Kidney tubule cell (primary cell): ENCODE measurements at regions not wholly inside any gene's neighbourhood (a gene's known extent, or its start where the extent isn't known, plus 50 kb on each side); places are given as distances from the start of the nearest gene placed in this dataset.
A peak's percentile ranks its signal among the peaks of the same experiment; 100 is the strongest.
"Not testable (repeated sequence)": the region's sequence is repeated elsewhere in the genome, so short reads cannot be mapped to it uniquely, and the experiment has no call there.

Experiments used
- DNase-seq: peaks from one replicate; pipeline ENCODE4 v3.0.0-alpha.2; 2018; ENCODE audit warnings: low spot score

DNA sequence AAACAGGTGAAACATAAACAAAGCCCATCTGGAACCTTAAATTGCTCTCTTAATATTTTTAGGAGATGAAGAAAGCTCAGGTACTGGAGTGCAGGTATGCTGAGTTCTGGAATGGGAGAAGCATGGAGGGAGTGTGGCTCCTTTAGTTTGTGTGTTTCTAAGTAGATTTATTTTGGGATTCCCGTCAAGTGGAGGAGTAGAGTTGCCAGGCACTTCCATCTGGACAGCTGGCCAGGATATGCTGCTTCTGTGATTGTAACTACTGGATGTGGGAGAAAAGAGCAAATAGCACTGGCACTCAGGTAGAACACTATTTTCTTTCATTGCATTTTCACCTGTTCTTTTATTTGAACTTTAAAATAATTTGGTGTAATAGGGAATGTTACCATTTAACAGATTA, 182.3 kb upstream of the MAST4 start:
- DNase-seq = no peak

DNA sequence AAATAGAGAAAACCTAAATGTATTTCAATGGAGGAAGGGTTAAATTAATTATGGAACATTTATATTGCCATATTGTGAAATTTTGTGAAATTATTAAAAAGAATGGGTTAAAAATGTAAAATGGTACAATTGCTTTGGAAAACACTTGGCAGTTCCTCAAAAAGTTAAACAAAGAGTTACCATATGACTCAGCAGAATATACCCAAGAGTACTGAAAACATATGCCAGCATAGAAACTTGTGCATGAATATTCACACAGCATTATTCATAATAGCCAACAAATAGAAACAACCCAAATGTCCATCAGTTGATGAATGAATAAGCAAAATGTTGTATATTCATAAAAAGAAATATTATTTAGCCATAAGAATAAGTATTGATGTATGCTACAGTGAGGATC, 181.0 kb upstream of the MAST4 start:
- no peak for DNase-seq

GRCh38 chr5:66416698-66417097, 179.5 kb upstream of the MAST4 start:
- DNase-seq = no peak

GRCh38 chr5:66417781-66418180, 178.4 kb upstream of the MAST4 start:
- no peak for DNase-seq

DNA sequence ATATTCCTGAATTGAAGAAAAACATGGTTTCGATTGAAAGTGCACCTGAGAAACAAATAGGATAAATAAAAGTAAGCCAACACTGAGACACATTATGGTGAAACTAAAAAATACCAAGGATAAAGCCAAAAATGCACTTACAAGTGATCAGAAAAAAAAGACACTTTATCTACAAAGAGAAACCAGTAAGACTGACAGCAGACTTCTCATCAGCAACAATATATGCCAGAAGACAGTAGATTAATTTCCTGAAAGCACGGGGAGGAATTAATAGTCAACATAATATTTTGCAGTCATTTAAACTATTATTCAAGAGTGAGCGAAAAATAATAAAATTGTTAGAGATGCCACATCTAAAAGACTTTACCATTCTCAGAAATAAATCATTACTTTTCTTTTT, 172.7 kb upstream of the MAST4 start:
- DNase-seq = no peak

GRCh38 chr5:66425842-66426241, 170.4 kb upstream of the MAST4 start:
- no peak for DNase-seq

DNA sequence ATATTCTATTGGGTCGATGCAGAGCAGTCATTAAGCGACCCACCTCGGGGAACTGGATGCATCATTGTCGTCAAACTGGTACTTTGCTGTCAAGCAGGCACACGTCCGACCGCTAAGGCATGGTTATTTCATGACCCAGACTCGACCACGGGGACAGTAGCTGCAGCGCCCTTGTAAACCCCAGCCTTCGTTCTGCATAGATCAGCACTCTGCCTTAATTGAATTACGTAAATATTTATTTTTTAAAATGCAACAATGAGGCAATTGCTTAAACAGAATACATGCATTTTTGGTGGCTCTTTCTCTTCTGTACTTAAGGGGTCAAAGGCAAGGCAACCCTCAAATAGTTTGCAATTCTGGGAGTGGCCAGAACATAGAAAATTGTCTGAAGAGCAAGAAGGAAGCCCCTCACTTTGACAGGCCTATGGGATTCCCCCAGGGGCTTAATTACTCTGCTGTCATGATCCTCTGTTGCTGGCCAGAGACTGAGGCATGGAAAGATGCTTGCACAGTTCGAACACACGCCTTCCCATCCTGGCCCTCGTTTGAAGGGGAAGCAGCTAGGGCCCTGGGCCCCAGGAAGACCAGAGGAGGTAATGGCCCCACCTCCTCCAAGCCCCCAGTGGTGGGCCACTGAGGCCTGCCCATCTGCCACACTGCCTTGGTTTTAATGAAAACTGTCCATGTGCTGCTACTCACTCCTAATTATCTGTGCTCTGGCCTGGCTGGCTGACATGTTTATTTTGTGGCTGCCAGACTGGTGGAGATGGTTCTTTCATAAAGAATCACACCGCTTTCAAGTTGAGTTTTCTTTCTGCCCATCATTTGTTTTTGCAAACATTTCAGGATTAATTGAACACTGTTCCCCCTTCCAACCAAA, 169.7 kb upstream of the MAST4 start:
- no peak for DNase-seq

- DNase-seq = no peak
Observed at GRCh38 chr5:66427139-66427442, 169.1 kb upstream of the MAST4 start.

GRCh38 chr5:66436721-66437120, 159.5 kb upstream of the MAST4 start:
- peak; percentile 30 for DNase-seq

DNA sequence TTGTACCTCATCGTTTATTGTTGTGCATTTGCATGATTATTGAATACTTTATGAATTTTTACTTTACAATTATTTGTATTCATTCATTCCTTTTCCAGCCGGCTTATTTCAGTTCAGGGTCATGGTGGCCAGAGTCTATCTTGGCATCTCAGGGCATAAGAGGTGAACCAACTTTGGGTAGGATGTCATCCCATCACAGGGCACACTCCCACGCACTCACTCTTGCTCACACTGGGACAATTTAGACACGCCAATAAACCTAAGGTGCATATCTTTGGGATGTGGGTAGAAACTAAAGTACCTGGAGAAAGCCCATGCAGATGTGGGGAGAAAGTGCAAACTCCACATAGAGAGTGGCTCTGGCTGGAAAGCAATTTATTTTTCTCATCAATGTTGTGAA, 158.1 kb upstream of the MAST4 start:
- DNase-seq = no peak

DNA sequence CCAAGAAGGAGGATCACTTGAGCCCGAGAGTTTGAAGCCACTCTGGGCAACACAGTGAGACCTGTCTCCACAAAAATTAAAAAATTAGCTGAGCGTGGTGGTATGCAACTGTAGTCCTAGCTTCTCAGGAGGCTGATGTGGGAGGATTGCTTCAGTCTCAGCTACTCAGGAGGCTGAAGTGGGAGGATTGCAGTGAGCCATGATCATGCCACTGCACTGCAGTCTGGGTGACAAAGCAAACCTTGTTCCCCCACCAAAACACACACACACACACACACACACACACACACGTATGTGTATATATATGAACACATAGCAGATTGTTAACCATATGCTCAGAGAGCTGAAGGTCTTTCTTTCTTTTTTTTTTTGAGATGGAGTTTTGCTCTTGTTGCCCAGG, 157.5 kb upstream of the MAST4 start:
- DNase-seq = no peak

GRCh38 chr5:66440202-66440680, 156.0 kb upstream of the MAST4 start:
- peak; percentile 98 for DNase-seq

- DNase-seq = no peak
Observed at GRCh38 chr5:66441351-66441750, 154.8 kb upstream of the MAST4 start.

- no peak for DNase-seq
Observed at GRCh38 chr5:66442951-66443445, 153.2 kb upstream of the MAST4 start.

GRCh38 chr5:66443462-66444130, 152.6 kb upstream of the MAST4 start:
- no peak for DNase-seq

DNA sequence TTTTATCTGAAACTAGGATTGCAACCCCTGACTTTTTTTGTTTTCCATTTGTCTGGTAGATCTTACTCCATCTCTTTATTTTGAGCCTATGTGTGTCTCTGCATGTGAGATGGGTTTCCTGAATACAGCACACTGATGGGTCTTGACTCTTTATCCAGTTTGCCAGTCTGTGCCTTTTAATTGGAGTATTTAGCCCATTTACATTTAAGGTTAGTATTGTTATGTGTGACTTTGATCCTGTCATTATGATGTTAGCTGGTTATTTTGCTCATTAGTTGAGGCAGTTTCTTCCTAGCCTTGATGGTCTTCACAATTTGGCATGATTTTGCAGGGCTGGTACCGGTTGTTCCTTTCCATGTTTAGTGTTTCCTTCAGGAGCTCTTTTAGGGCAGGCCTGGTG, 148.1 kb upstream of the MAST4 start:
- not testable (repeated sequence) for DNase-seq

- no peak for DNase-seq
Observed at GRCh38 chr5:66450237-66450636, 146.0 kb upstream of the MAST4 start.

DNA sequence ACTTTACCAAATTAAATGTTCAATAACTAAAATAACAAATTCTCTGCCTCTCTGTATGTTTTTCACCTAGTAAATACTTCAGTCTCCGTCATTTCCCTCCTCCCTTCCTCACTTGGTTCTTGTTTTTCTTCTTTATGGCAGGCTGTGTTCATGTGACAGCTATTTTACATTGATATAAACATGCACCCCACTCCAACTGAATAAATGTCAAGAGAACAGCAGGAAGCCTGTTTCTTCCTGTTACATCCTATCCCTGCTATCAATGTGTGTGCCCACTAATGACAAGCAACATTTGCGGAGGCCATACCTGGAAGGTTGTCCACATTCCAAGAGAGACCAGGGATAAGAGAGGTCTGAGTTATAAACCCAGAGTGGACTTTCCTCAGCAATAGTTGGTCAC, 145.2 kb upstream of the MAST4 start:
- DNase-seq = no peak

DNA sequence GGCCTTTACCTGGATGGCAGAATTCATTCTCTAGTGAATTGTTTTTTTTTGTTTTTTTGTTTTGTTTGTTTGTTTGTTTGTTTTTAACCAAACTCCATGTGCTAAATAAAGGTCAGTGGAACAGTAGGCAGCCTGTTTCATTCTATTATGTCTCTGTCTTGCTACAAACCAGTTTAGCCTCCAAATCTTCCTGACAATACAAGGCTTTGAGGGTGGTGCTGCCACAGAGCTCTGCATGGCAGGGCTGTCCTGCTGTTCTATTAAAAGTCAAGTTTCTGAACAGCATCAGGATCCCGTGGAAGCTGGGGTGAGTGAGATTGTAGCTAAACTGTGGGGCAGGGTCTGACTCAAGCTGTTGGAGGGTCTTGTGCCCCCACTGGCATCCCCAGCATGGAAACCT, 144.1 kb upstream of the MAST4 start:
- DNase-seq = no peak

DNA sequence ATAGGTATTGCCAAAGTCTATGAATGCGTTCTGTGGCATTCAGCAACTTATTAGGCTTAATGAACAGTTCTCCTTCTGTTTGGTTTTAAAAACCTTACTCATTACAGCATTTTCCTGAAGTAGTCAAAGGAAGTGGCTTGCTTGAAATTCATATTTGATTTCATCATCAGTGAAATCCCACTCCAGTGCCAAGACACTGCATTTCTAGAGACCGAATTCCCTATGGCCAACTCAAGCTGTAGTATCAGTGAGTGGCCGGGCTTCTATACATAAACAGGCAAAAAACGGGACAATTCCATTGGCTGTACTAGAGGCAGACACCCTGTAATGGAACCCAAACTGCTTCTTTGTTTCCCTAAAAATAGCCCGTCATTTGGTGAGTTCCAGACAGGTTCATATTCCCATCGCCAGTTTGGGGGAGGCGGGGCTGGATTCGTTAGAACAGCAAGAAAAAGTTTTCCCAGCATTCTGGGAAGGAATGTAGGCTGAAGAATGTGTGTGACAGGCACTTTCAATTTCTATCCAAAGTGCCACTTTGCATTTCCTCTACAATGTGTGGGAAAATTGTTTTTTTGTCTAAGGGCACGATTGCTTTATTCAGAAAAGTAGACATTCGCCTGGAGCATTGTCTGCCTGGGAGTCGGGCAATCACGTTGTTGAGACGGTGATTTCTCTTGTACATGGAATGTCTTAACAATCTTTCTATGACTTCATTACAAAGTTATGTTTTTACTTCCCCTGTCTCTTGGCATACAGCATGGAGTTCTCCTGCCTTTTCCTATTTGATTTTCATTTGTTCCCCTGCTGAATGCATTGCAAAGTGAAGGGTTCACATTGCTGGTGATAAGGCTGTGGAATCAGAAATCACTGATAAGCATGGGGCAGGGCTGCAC, 141.8 kb upstream of the MAST4 start:
- DNase-seq = peak; percentile 67

DNA sequence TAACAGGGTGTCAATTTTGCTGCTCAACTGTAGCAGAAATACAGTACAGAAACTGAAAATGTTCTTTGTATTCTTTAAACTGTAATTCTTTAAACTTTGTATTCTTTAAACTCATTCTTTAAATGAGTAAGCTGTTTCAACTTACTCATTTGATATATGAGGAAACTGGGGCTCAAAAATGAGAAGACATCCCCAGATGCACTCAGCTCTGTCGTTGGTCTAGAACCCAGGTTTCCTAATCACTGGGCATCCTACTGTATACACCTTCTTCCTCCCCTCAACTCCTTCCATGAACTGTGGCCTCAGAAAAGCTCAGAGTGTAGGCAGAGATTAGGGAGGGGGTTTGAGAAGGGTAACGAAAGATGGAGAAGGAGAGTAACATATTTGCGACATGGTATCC, 136.5 kb upstream of the MAST4 start:
- no peak for DNase-seq

- DNase-seq = no peak
Observed at GRCh38 chr5:66467564-66467963, 128.6 kb upstream of the MAST4 start.
